ENCODE measurements at regions not wholly inside any gene's neighbourhood (a gene's known extent, or its start where the extent isn't known, plus 50 kb on each side); places are given as distances from the start of the nearest gene placed in this dataset.

GRCh38 chr11:71115770-71116692 lies 136.3 kb downstream of the SHANK2 start:
- intact Hi-C loops (cut with micrococcal nuclease), result no loop called here
- ATAC-seq, result no peak
- CTCF ChIA-PET, result no interaction called here

GRCh38 chr11:71114124-71114851 lies 138.1 kb downstream of the SHANK2 start:
- no peaks in the 10 kb centered on the region for H3K36me3 Mint-ChIP-seq (ENCODE audit: low read depth)
- TF ChIP-seq CTCF (IDR thresholded peaks at IDR 0.05), result no peak
- no peaks in the 10 kb centered on the region for H3K9me3 Mint-ChIP-seq
- no peak overlapping the region for H3K4me3 Mint-ChIP-seq
- CTCF ChIA-PET, result no interaction called here
- POLR2A ChIA-PET, result no interaction called here
- DNase-seq, result no peak
- no peak for ATAC-seq
- H3K27me3 Mint-ChIP-seq, result peaks cover 20% of the 10 kb centered on the region
- H3K4me1 Mint-ChIP-seq (ENCODE audit: low read depth), result no peaks in the 10 kb centered on the region
- intact Hi-C loops (cut with micrococcal nuclease), result no loop called here
- H3K27ac Mint-ChIP-seq, result no peak overlapping the region

More at GRCh38 chr11:71115770-71116692, 136.3 kb downstream of the SHANK2 start:
- Mint-ChIP-seq H3K27me3 (peaks cover 24% of the 10 kb centered on the region), H3K36me3 (ENCODE audit: low read depth) (no peaks in the 10 kb centered on the region), H3K27ac (no peak overlapping the region), H3K4me1 (ENCODE audit: low read depth) (no peaks in the 10 kb centered on the region), H3K9me3 (no peaks in the 10 kb centered on the region), H3K4me3 (no peak overlapping the region)
- POLR2A ChIA-PET, result interaction anchor here (0.6 kb wide), 1 partner anchor 42 kb away, joined by 3 read pairs; no protein-coding TSS in a partner anchor
- DNase-seq, result no peak
- TF ChIP-seq CTCF (IDR thresholded peaks at IDR 0.05), result no peak

GRCh38 chr11:71112990-71113389 lies 139.4 kb downstream of the SHANK2 start:
- POLR2A ChIA-PET, result no interaction called here
- ATAC-seq (no peak), DNase-seq (no peak)
- no peaks in the 10 kb centered on the region for H3K9me3 Mint-ChIP-seq
- intact Hi-C loops (cut with micrococcal nuclease), result no loop called here
- CTCF ChIA-PET, result no interaction called here
- no peaks in the 10 kb centered on the region for H3K36me3 Mint-ChIP-seq (ENCODE audit: low read depth)
- no peaks in the 10 kb centered on the region for H3K4me1 Mint-ChIP-seq (ENCODE audit: low read depth)
- H3K4me3 Mint-ChIP-seq, result no peak overlapping the region
- H3K27ac Mint-ChIP-seq, result no peak overlapping the region
- peaks cover 16% of the 10 kb centered on the region for H3K27me3 Mint-ChIP-seq
- no peak for TF ChIP-seq CTCF (IDR thresholded peaks at IDR 0.05)

GRCh38 chr11:71112454-71112853 lies 139.9 kb downstream of the SHANK2 start:
- Mint-ChIP-seq H3K4me1 (ENCODE audit: low read depth) (no peaks in the 10 kb centered on the region), H3K36me3 (ENCODE audit: low read depth) (no peaks in the 10 kb centered on the region), H3K4me3 (no peak overlapping the region), H3K27me3 (peaks cover 16% of the 10 kb centered on the region), H3K9me3 (no peaks in the 10 kb centered on the region), H3K27ac (no peak overlapping the region)
- ChIA-PET POLR2A (no interaction called here), CTCF (no interaction called here)
- intact Hi-C loops (cut with micrococcal nuclease), result no loop called here
- ATAC-seq (no peak), DNase-seq (no peak)
- no peak for TF ChIP-seq CTCF (IDR thresholded peaks at IDR 0.05)

GRCh38 chr11:71109586-71109985 lies 142.8 kb downstream of the SHANK2 start:
- CTCF ChIA-PET, result no interaction called here
- no peak for DNase-seq
- intact Hi-C loops (cut with micrococcal nuclease), result no loop called here

More at GRCh38 chr11:71109586-71109985, 142.8 kb downstream of the SHANK2 start:
- no peak for TF ChIP-seq CTCF (IDR thresholded peaks at IDR 0.05)
- H3K36me3 Mint-ChIP-seq (ENCODE audit: low read depth), result no peaks in the 10 kb centered on the region
- no peak overlapping the region for H3K27ac Mint-ChIP-seq
- no peaks in the 10 kb centered on the region for H3K4me1 Mint-ChIP-seq (ENCODE audit: low read depth)
- H3K9me3 Mint-ChIP-seq, result no peaks in the 10 kb centered on the region
- no peak overlapping the region for H3K4me3 Mint-ChIP-seq
- peaks cover 8% of the 10 kb centered on the region for H3K27me3 Mint-ChIP-seq
- POLR2A ChIA-PET, result no interaction called here
- ATAC-seq, result no peak

Data from activated CD8-positive, alpha-beta T cell treated with anti-CD3 and anti-CD28 coated beads for 36 hours (primary cell).